ENCODE measurements at regions not wholly inside any gene's neighbourhood (a gene's known extent, or its start where the extent isn't known, plus 50 kb on each side); places are given as distances from the start of the nearest gene placed in this dataset.
"Not testable (repeated sequence)": the region's sequence is repeated elsewhere in the genome, so short reads cannot be mapped to it uniquely, and the experiment has no call there.

- not testable (repeated sequence) for TF ChIP-seq EZH2 (IDR thresholded peaks at IDR 0.05; ENCODE audit: insufficient read depth, poor library complexity, severe bottlenecking); EZH2phosphoT487 (IDR thresholded peaks at IDR 0.05; ENCODE audit: insufficient read depth, low read depth)
Measured at GRCh38 chr10:29810231-29810630, 175.5 kb upstream of the SVIL start.

All from GM23248 (cell line).